Liver (tissue), 8 donors: ENCODE measurements at regions not wholly inside any gene's neighbourhood (a gene's known extent, or its start where the extent isn't known, plus 50 kb on each side); places are given as distances from the start of the nearest gene placed in this dataset.

Experiments used
- DNase-seq: peaks from one replicate; pipeline ENCODE4 v3.0.0-alpha.2; 2017; ENCODE audit warnings: low spot score
- H3K27ac ChIP-seq, 2 donors: one replicate each; pipeline ENCODE4 v1.7.0; 2013; ENCODE audit warnings: inconsistent platforms in 2 of 2, low read length in 2 of 2, control low read depth in 1 of 2, low read depth in 1 of 2, mild to moderate bottlenecking in 1 of 2
- H3K27me3 ChIP-seq, 4 donors: one replicate each; pipeline versions ENCODE4 v1.6.1 to v1.7.0; 2013; ENCODE audit warnings: low read length in 3 of 4, inconsistent platforms in 1 of 4, mild to moderate bottlenecking in 1 of 4, moderate library complexity in 1 of 4; ENCODE audit not compliant: control insufficient read depth in 4 of 4, insufficient read depth in 4 of 4
- H3K36me3 ChIP-seq, 4 donors: one replicate each; pipeline versions ENCODE4 v1.6.1 to v1.7.0; 2013; ENCODE audit warnings: low read length in 3 of 4, mild to moderate bottlenecking in 3 of 4, low read depth in 1 of 4, moderate library complexity in 1 of 4; ENCODE audit not compliant: control insufficient read depth in 4 of 4, insufficient read depth in 3 of 4
- H3K4me1 ChIP-seq, 4 donors: one replicate each; pipeline versions ENCODE4 v1.6.1 to v1.7.0; 2013; ENCODE audit warnings: low read length in 3 of 4, mild to moderate bottlenecking in 3 of 4, moderate library complexity in 1 of 4; ENCODE audit not compliant: control insufficient read depth in 4 of 4, insufficient read depth in 4 of 4
- H3K4me3 ChIP-seq, 3 donors: one replicate each; pipeline versions ENCODE4 v1.6.1 to v1.7.0; 2013; ENCODE audit warnings: low read length in 3 of 3, control low read depth in 1 of 3, low read depth in 1 of 3, mild to moderate bottlenecking in 1 of 3
- H3K9ac ChIP-seq, 2 donors: one replicate each; pipeline ENCODE4 v1.7.0; 2013; ENCODE audit warnings: low read length in 2 of 2, mild to moderate bottlenecking in 2 of 2, moderate library complexity in 2 of 2, control low read depth in 1 of 2, low read depth in 1 of 2
- H3K9me3 ChIP-seq, 4 donors: one replicate each; pipeline versions ENCODE4 v1.6.1 to v1.7.0; 2013; ENCODE audit warnings: low read length in 3 of 4; ENCODE audit not compliant: control insufficient read depth in 4 of 4
- ATF3 ChIP-seq: IDR thresholded peaks from 2 replicates; pipeline ENCODE4 v1.6.1; 2016; ENCODE audit warnings: antibody characterized with exemption
- EGR1 ChIP-seq, 2 donors: IDR thresholded peaks; 2 replicates each; pipeline ENCODE4 v1.6.1; 2016 to 2018; ENCODE audit warnings: antibody characterized with exemption in 2 of 2, low read depth in 2 of 2
- FOXA1 ChIP-seq: IDR thresholded peaks from 2 replicates; pipeline ENCODE4 v1.6.1; 2016; ENCODE audit warnings: antibody characterized with exemption
- FOXA2 ChIP-seq: IDR thresholded peaks from 2 replicates; pipeline ENCODE4 v1.6.1; 2016; ENCODE audit warnings: antibody characterized with exemption
- GABPA ChIP-seq, 2 donors: IDR thresholded peaks in 1 of 2; conservative IDR thresholded peaks in 1 of 2; 2 replicates each; pipeline ENCODE4 v1.6.1; 2016; ENCODE audit warnings: antibody characterized with exemption in 2 of 2, mild to moderate bottlenecking in 1 of 2, moderate library complexity in 1 of 2
- HNF4A ChIP-seq, 2 donors: conservative IDR thresholded peaks; 2 replicates each; pipeline ENCODE4 v1.6.1; 2016; ENCODE audit warnings: antibody characterized with exemption in 2 of 2, mild to moderate bottlenecking in 2 of 2
- HNF4G ChIP-seq: IDR thresholded peaks from 2 replicates; pipeline ENCODE4 v1.6.1; 2016; ENCODE audit warnings: antibody characterized with exemption
- JUND ChIP-seq, 2 donors: IDR thresholded peaks; 2 replicates each; pipeline ENCODE4 v1.6.1; 2016; ENCODE audit warnings: antibody characterized with exemption in 2 of 2
- MAX ChIP-seq: IDR thresholded peaks from 2 replicates; pipeline ENCODE4 v1.6.1; 2016; ENCODE audit warnings: antibody characterized with exemption
- NR2F2 ChIP-seq: IDR thresholded peaks from 2 replicates; pipeline ENCODE4 v1.6.1; 2016; ENCODE audit warnings: antibody characterized with exemption
- RAD21 ChIP-seq, 2 donors: IDR thresholded peaks; 2 replicates each; pipeline ENCODE4 v1.6.1; 2016; ENCODE audit warnings: antibody characterized with exemption in 2 of 2, mild to moderate bottlenecking in 2 of 2
- RXRA ChIP-seq, 2 donors: IDR thresholded peaks; 2 replicates each; pipeline ENCODE4 v1.6.1; 2017 to 2018; ENCODE audit warnings: antibody characterized with exemption in 2 of 2, mild to moderate bottlenecking in 1 of 2
- SP1 ChIP-seq: IDR thresholded peaks from 2 replicates; pipeline ENCODE4 v1.6.1; 2018; ENCODE audit warnings: antibody characterized with exemption, mild to moderate bottlenecking
- TAF1 ChIP-seq: conservative IDR thresholded peaks from 2 replicates; pipeline ENCODE4 v1.6.1; 2016; ENCODE audit warnings: antibody characterized with exemption, mild to moderate bottlenecking
- YY1 ChIP-seq: IDR thresholded peaks from 2 replicates; pipeline ENCODE4 v1.6.1; 2016; ENCODE audit warnings: antibody characterized with exemption, mild to moderate bottlenecking
- ZBTB33 ChIP-seq: IDR thresholded peaks from 2 replicates; pipeline ENCODE4 v1.6.1; 2016; ENCODE audit warnings: antibody characterized with exemption
- WGBS: extraction: QIAGEN DNeasy Blood & Tissue Kit; methylation state at CpG from one replicate; pipeline ENCODE4 v1.1.7; 2013; 5-methylcytosine and 5-hydroxymethylcytosine counted together
- TF ChIP-seq, protein P1 (sequence below): fragments of 150-350 bp; IDR thresholded peaks from 2 replicates; pipeline ENCODE4 v1.5.1; 2017; ENCODE audit warnings: improper control_type of control experiment, low read depth, low read length; ENCODE audit not compliant: missing input control
- TF ChIP-seq, protein P2 (sequence below): IDR thresholded peaks from 2 replicates; pipeline ENCODE4 v1.6.1; 2016; ENCODE audit warnings: antibody characterized with exemption, mild to moderate bottlenecking
- donor health status: healthy.
- donor health status: healthy.
- donor health status: healthy.
- donor health status: healthy.
- donor health status: healthy.

DNA sequence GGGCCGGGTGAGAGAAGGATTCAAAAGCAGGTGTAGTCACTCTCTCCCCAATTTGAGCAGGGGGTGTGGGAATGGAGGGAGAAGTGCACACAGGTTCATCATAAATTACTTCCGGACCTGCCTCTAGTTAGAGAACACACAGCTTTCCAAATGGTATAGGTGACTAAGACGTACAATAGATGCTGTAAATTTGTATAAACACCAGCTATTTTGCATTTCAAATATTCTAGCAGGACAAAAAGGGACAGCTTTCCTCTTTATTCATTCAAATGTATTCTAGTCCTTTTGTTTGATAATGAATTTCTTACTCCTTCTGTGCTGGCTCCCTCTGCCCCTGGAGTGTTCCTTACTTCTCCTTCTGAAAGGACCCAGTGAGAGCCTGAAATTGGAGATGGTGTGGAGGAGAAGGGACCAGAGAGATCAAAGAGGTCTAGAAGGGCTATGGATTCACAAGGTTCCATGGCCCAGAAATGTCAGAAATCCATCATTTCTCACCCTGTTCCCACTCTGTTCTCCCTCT, 53.2 kb upstream of the SH3BP4 start:
- Histone ChIP-seq H3K27ac (no peak overlapping the region), H3K4me1 (no peaks in the 10 kb centered on the region), H3K9ac (no peak overlapping the region), H3K4me3 (no peak overlapping the region), H3K9me3 (no peaks in the 10 kb centered on the region), H3K27me3 (no peaks in the 10 kb centered on the region), H3K36me3 (no peaks in the 10 kb centered on the region)
- no peak for DNase-seq
- 96% methylated on average over 3 of the region's 3 CpGs for WGBS
- TF ChIP-seq JUND (IDR thresholded peaks at IDR 0.05) (no peak), YY1 (no peak), HNF4A (conservative IDR thresholded peaks at IDR 0.05) (no peak), MAX (no peak), FOXA2 (no peak), GABPA (IDR thresholded peaks at IDR 0.05 in 1 of 2, conservative IDR thresholded peaks at IDR 0.05 in 1 of 2) (no peak), RAD21 (IDR thresholded peaks at IDR 0.05) (no peak), ZBTB33 (no peak), FOXA1 (no peak), SP1 (no peak), ATF3 (no peak), RXRA (IDR thresholded peaks at IDR 0.05) (no peak), HNF4G (no peak), NR2F2 (no peak), TAF1 (no peak), EGR1 (IDR thresholded peaks at IDR 0.05; ENCODE audit: low read depth in 2 of 2) (no peak)
- TF ChIP-seq, protein P1, sequence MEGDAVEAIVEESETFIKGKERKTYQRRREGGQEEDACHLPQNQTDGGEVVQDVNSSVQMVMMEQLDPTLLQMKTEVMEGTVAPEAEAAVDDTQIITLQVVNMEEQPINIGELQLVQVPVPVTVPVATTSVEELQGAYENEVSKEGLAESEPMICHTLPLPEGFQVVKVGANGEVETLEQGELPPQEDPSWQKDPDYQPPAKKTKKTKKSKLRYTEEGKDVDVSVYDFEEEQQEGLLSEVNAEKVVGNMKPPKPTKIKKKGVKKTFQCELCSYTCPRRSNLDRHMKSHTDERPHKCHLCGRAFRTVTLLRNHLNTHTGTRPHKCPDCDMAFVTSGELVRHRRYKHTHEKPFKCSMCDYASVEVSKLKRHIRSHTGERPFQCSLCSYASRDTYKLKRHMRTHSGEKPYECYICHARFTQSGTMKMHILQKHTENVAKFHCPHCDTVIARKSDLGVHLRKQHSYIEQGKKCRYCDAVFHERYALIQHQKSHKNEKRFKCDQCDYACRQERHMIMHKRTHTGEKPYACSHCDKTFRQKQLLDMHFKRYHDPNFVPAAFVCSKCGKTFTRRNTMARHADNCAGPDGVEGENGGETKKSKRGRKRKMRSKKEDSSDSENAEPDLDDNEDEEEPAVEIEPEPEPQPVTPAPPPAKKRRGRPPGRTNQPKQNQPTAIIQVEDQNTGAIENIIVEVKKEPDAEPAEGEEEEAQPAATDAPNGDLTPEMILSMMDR = no peak
- TF ChIP-seq, protein P2, sequence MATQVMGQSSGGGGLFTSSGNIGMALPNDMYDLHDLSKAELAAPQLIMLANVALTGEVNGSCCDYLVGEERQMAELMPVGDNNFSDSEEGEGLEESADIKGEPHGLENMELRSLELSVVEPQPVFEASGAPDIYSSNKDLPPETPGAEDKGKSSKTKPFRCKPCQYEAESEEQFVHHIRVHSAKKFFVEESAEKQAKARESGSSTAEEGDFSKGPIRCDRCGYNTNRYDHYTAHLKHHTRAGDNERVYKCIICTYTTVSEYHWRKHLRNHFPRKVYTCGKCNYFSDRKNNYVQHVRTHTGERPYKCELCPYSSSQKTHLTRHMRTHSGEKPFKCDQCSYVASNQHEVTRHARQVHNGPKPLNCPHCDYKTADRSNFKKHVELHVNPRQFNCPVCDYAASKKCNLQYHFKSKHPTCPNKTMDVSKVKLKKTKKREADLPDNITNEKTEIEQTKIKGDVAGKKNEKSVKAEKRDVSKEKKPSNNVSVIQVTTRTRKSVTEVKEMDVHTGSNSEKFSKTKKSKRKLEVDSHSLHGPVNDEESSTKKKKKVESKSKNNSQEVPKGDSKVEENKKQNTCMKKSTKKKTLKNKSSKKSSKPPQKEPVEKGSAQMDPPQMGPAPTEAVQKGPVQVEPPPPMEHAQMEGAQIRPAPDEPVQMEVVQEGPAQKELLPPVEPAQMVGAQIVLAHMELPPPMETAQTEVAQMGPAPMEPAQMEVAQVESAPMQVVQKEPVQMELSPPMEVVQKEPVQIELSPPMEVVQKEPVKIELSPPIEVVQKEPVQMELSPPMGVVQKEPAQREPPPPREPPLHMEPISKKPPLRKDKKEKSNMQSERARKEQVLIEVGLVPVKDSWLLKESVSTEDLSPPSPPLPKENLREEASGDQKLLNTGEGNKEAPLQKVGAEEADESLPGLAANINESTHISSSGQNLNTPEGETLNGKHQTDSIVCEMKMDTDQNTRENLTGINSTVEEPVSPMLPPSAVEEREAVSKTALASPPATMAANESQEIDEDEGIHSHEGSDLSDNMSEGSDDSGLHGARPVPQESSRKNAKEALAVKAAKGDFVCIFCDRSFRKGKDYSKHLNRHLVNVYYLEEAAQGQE = no peak
